Stimulated activated CD4-positive, alpha-beta T cell treated with anti-CD3 and anti-CD28 coated beads, Interleukin-1b, Interleukin-23, amount 100 ng/mL, for 24 hours (primary cell): ENCODE measurements at regions not wholly inside any gene's neighbourhood (a gene's known extent, or its start where the extent isn't known, plus 50 kb on each side); places are given as distances from the start of the nearest gene placed in this dataset.
"Not testable (repeated sequence)": the region's sequence is repeated elsewhere in the genome, so short reads cannot be mapped to it uniquely, and the experiment has no call there.

Experiments
- DNase-seq, 4 experiments: peaks; one replicate each; pipeline ENCODE4 v3.0.0-alpha.2; 2020; ENCODE audit warnings: low read depth in 4 of 4, low spot score in 1 of 4

DNA sequence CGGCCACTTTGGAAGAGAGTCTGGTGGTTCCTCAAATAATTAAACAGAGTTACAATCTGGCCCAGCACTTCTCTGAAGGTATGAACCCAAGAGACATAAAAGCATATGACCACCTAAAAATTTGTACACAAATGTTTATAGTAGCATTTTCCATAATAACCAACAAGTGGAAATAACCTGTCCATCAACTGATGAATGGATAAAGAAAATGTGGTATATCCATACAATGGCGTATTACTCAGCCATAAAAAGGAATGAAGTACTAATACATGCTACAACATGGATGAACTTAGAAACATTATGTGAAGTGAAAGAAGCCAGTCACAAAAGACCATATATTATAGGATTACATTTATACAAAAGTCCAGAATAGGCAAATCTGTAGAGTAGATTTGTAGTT lies 76.0 kb upstream of the RGPD5 start:
- no peak for DNase-seq

DNA sequence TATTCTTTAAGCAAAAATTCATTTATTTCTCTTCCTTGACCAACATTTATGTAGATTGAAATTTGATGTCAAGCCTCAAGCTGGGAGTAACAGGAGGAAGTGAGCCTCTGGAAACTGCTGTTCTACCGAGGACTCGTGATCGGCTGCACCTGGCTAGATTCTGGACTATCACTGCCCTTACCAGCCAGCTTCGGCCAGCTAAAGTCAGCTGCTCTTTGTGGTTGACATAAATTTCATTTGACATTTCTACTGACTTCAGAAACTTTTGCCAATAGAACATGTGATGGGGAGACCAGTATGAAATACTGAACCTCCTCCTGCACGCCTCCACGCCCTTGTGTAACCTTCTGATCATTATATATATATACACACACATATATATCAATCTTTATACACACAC lies 74.2 kb upstream of the RGPD5 start:
- DNase-seq: no peak

DNA sequence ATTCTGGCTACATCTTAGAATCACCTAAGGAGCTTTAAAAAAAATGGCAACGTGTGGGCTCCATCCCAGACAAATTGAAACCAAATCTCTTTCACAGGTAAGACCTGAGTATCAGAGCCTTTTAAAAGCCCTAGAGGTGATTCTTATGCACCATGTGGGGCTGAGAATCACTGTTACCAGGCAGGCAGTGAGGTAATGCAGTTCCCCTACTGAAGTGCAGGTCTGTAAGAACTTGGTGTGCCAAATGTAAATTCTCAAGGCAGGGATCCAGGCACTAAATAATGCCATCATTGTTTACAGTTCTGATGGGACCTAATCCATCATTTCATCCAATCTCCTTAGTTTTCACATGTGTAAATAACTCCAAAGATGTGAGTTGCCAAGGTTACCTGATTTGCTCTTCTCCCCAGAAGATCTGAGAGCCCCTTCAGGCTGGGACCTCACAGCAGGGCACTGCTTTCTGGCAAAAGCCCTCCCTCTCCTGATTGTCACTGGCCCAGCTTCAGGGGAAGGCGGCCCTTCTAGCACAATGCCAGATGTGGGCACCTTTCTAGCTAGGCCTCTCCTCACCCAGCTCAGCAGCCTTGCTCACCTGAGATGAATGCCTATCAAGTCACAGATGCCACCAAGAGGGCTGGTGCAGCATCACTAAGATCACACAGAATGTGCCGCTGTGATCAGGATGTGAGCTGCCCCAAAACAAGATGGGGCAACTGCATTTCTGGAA lies 73.6 kb upstream of the RGPD5 start:
- no peak for DNase-seq

DNA sequence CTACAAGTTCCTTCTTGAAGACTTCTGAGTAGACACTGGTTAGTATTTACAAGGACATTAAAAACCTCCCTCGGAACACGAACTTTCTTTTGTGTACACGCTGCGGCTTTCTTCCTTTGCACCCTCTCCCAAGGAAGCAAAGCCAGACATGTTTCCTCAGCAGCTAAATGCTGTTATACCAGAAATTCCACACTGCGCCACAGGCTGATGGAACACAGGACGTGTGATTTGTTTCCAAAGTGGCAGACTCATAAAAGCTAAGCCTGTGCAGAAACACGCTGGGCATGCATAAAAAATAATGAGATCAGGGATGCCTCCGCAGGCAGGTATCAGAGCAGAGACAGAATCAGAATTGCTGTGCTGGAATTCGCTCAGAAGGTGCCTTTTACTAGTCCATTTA lies 73.0 kb upstream of the RGPD5 start:
- no peak for DNase-seq

DNA sequence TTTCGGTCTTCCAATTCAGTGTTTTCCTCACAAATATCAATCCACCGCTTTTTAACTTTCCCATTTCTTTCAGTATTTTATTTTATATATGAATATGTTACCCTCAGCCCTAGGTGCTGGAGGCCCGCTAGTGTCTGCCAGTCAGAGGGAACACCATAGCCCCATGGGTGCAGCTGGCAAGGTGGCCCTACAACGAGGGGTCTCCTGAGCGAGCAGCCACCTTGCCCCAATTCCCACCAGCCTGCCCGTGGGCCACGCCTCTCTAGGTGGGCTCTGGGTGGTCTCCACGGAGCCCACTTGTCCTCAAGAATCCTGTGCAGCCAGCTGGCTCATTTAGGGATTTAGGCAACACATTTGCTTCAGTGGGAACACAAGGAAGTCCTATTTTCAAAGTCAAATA lies 72.5 kb upstream of the RGPD5 start:
- DNase-seq: no peak

DNA sequence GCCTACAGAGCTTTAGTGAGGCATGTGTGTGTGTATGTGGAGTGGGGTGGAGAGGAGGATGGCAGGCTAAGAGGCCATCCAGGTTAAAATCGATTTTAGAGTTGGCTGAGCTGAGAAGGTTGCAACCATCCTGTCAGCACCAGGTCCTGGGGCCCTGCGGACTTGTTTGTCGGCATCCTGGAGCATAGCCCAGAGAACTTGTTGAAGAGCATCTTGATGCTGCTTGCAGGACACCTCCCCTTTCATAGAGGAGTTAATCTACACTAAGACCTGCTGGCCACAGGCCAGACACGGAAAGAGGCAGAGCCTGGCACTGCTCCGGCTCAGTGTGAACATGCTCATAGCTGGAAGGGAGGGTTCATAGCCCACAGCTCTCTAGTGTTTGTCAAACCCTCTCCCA lies 72.1 kb upstream of the RGPD5 start:
- DNase-seq: no peak

DNA sequence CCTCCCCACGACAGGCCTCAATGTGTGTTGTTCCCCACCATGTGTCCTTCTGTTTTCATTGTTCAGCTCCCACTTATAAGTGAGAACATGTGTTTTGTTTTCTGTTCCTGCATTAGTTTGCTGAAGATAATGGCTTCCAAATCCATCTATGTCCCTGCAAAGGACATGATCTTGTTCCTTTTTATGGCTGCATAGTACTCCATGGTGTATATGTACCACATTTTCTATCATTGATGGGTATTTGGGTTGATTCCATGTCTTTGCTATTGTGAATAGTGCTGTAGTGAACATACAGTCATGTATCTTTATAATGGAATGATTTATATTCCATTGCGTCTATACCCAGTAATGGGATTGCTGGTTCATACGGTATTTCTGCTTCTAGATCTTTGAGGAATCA lies 71.5 kb upstream of the RGPD5 start:
- DNase-seq: not testable (repeated sequence)

DNA sequence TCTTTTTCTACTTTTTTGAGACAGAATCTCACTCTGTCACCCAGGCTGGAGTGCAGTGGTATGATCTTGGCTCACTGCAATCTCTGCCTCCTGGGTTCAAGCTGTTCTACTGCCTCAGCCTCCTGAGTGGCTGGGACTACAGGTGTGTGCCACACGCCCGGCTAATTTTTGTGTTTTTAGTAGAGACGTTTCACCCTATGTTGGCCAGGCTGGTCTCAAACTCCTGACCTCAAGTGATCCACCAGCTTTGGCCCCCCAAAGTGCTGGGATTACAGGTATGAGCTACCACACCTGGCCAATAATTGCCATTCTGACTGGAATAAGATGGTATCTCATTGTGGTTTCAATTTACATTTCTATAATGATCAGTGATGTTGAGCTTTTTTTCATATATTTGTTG lies 71.0 kb upstream of the RGPD5 start:
- not testable (repeated sequence) for DNase-seq

DNA sequence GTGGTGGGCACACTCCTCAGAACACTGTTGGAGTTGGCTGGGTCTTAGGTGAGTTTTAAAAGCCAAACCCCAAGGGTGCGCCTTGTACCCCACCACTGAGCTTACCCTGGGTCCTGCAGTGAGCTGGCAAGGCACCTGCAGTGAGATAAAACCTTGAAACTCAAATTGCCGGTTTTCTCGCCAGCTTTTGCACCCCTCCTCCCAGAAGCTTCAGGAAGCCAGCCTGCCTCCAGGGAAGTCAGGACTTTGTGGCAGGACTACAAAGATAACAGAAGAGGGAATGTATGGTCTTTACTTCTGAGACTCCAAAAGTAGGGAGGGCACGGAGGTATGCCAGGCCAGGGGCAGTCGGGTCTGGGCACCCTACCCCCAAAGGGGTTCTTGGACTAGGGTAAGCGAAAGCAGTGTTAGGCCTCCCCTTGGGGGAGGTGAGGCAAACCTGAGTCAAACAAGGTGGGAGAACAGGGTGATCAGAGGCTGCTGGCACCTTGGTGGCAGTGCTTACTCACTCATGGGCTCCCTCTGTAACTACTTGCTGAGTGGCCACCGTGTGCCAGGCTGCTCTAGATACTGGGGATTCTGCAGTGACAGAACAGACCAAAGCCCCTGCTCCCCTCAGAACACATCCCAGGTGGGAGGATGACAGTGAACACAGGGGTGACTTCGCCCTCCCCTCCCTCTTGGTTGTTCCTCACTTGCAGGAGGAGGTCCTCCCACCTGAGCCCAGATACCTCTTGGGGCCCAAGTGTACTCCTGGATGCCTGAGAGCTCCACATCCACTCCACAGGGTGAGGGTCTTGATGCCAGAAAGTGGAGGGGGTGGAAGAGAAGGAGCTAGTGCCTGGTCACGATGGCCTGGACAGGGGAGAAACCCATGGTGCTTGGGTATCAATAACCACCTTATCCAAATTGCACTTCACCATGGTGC lies 69.3 kb upstream of the RGPD5 start:
- no peak for DNase-seq

DNA sequence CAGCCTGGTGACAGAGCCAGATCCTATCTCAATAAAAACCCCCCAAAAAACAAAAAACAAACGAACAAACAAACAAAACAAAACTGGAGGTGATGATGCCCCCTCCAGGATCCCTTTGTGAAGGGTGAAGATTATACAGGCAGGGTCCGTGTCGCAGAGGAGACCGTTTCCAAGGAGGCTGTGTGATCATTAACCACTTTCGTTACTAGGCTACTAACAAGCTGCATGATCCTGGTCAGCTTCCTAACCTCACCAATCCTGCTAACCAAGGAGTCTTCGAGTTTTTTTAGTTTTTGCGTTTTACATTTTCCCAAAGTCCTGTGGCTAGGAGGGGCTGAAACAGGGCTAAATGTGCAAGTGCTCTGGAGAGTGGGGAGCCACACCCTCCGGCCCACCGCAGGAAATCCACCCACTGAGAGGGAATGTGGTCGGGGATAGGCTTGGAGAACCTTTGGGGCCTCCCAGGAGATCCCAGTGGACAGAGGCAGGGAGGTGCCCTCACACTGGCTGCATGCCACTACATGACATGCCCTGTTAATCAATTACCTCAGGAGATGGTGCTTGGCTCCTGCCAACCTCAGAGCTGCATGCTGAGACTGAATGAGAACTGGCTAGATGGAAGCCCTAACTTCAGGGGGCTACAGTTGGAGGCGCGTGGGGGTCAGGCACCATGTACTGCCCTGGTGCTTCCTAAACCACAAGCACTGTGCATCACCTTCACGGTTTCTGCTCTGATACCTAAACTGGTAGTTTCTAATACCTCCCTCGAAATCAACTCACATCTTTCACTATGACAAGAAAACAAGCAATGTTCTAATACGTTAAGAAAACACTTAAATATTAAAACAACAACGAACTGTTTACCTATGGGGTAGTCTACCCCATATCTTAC lies 67.5 kb upstream of the RGPD5 start:
- DNase-seq: no peak

DNA sequence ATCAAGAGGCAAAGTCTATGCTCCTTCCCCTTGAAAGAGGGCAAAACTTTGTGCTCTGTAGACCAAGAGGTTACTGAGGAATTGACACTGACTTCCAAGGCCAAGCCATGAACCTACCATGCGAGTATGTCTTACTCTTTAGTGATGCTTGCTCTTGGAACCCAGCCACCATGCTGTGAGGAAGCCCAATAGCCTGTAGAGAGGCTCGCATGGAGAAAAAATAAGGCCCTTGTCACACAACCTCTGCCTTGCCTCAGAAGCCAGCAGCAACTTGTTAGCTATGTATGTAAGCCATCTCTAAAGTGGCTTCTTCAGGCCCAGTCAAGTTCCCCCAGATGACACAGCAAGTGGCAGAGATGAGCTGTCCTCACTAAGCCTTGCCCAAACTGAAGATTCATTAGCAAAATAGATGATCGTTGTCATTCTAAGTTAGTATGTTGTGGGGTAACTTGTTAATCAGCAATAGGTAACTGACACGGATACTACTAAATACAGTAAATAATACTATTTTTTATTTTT lies 66.1 kb upstream of the RGPD5 start:
- no peak for DNase-seq

DNA sequence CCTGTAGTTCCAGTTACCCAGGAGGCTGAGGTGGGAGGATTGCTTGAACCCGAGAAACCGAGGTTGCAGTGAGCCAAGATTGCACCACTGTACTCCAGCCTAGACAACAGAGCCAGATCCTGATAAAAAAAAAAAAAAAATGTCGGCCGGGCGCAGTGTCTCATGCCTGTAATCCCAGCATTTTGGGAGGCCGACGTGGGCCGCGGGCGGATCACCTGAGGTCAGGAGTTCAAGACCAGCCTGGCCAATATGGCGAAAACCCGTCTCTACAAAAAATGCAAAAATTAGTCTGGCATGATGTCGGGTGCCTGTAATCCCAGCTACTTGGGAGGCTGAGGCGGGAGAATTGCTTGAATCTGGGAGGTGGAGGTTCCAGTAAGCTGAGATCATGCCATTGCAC lies 60.4 kb upstream of the RGPD5 start:
- not testable (repeated sequence) for DNase-seq

DNA sequence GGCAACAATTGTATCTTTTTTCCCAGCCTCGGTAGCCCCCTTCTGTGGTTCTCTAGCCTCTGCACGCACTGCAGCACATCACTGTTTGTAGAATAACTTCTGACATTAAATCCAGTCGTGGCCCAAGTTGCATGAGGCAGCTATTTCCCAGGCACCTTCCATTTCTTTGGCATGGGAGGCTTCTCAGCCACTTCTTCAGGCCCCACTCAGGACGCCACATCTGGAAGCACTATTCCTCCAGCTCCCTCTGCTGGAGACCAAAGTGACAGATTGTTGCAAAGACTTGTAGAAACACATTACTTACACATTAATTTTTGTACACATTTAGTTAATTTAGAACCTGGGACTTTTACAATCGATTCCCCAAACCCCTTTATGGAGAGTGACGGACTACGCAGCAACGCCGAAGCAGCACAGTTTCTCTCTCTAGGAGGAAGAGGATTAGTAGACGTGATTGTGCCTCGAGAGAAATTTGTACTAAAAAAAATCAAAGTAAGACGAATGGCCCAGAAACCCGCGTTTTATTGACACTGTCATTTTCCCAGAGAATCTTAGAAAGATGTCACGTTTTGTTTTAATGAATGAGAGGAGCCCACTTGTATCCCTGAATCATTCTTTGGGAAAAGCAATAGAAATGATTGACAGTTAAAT lies 57.8 kb upstream of the RGPD5 start:
- DNase-seq: no peak
